ENCODE measurements at regions not wholly inside any gene's neighbourhood (a gene's known extent, or its start where the extent isn't known, plus 50 kb on each side); places are given as distances from the start of the nearest gene placed in this dataset.
"Not testable (repeated sequence)": the region's sequence is repeated elsewhere in the genome, so short reads cannot be mapped to it uniquely, and the experiment has no call there.

DNA sequence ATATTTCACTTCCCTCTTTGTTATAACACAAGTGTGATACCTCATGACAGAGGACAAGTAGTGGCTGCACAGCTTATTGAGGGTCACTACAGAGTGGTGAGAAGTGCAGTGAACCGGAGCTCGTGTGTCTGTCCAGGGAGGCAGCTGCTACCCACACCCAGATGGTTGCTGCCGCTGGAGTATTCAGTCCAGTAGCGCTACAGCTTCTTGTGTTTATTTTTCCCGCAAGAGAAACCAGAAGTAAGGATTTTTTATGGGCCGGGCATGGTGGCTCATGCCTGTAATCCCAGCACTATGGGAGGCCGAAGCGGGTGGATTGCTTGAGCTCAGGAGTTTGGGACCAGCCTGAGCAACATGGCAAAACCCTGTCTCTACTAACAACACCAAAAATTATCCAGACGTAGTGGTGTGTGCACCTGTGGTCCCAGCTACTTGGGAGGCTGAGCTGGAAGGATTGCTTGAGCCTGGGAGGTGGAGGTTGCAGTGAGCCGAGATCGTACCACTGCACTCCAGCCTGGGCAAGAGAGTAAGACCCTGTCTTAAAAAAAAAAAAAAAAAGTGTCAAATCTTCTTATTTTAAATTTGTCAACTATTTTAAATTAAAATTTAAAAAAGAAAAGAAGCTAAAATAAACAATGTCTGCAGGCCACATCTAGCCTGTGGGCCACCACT is 213.5 kb upstream of the MSX2 start:
- H3K36me3 Mint-ChIP-seq; ATAC-seq; DNase-seq (ENCODE audit: low spot score); H3K4me1 Mint-ChIP-seq (ENCODE audit: low read depth in 2 of 2); H3K27ac Mint-ChIP-seq; H3K9me3 Mint-ChIP-seq; H3K4me3 Mint-ChIP-seq; H3K27me3 Mint-ChIP-seq: not testable (repeated sequence)

DNA sequence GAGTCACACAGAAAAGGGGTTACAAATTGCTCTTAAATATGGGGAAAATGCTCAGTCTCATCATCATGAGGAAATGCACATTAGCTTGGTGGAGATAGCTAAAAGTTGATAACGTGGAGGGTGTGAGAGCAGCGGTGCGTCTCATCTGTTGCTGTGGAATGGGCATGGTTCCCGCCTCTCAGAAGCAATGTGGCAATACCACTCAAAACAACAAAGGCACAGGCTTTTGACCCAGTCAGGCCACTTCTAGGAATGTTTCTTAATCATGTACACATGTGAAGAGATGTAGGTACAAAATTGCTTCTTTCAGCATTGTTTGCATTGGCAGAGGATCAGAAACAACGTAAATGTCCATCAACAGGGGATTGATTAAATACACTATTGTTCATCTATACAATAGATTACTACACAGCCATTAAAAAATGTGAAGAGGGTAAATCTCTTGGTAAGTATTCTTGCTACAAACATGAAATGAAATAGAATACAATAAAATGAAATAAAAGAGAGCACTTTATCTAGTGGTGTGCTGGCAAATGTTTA is 212.6 kb upstream of the MSX2 start:
- H3K4me3 Mint-ChIP-seq, result no peak overlapping the region

DNA sequence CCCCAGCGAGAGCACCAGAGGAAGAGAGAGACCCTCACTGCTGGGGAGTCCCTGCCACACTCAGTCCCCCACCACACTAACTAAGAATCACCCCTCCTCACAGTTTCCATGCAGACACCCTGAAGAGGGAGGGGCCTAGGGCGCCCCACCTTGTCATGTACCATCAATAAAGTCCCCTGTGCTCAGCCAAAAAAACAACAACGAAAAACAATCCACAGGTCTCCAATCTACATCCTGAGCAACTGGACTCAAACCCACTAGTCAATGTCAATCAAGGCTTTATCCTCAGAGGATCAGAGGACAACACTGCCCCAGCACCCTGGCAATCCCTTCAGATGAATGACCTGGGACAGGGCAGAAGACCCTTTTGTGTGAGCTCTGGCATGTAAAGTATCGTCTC is 210.1 kb upstream of the MSX2 start:
- no peak overlapping the region for H3K4me3 Mint-ChIP-seq
- no peaks in the 10 kb centered on the region for H3K9me3 Mint-ChIP-seq
- no peaks in the 10 kb centered on the region for H3K36me3 Mint-ChIP-seq
- no peaks in the 10 kb centered on the region for H3K27me3 Mint-ChIP-seq
- DNase-seq (ENCODE audit: low spot score) (no peak), ATAC-seq (no peak)
- H3K4me1 Mint-ChIP-seq (ENCODE audit: low read depth in 2 of 2), result peaks cover 5% of the 10 kb centered on the region in 2 donors
- no peak overlapping the region for H3K27ac Mint-ChIP-seq

More for the DNA sequence above, 212.6 kb upstream of the MSX2 start:
- H3K27me3 Mint-ChIP-seq, result no peaks in the 10 kb centered on the region
- peaks cover 5% of the 10 kb centered on the region in 2 donors for H3K4me1 Mint-ChIP-seq (ENCODE audit: low read depth in 2 of 2)
- ATAC-seq (no peak), DNase-seq (ENCODE audit: low spot score) (no peak)
- H3K27ac Mint-ChIP-seq, result no peak overlapping the region
- H3K9me3 Mint-ChIP-seq, result no peaks in the 10 kb centered on the region
- no peaks in the 10 kb centered on the region for H3K36me3 Mint-ChIP-seq

DNA sequence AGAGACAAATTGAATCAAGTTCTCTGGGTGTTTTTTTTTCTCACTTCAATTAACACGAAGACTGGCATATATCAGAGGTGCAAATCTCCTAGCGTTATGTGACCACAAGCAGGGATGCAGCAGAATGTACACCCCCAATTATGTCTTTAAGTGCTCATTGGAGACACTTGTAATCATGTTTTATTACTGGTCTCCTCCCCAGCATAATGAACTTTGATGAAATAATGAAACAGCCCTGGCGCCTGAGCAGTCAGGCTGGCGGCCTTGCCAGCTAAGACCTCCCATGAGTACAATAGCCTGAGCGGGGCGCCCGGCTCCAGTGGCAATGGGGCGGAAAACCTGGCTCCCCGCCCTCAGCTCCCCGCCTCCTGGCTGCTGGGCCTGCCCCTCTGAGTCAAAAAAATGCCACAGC is 209.4 kb upstream of the MSX2 start:
- no peaks in the 10 kb centered on the region for H3K36me3 Mint-ChIP-seq
- ATAC-seq, result no peak
- no peak for DNase-seq (ENCODE audit: low spot score)
- H3K4me3 Mint-ChIP-seq, result no peak overlapping the region
- H3K27ac Mint-ChIP-seq, result no peak overlapping the region
- no peaks in the 10 kb centered on the region for H3K27me3 Mint-ChIP-seq
- H3K9me3 Mint-ChIP-seq, result no peaks in the 10 kb centered on the region
- peaks cover 5% of the 10 kb centered on the region in 2 donors for H3K4me1 Mint-ChIP-seq (ENCODE audit: low read depth in 2 of 2)

DNA sequence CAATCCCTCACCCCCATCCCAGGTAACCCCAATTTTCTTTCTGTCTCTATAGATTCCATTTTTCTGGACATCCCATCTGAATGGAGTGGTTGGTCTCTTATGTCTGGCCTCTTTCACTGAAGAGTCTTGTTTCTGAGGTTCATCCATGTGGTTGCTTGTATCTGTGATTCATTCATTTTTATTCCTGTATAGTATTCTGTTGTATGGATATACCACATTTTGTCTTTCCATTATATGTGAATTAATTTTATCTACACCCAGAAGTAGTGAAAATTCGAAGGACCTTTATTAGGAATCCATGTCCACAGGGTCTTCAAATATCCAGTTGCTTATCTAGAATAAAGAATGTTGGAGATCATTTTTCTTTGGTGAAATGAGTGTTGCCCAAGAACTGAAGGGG is 207.6 kb upstream of the MSX2 start:
- Mint-ChIP-seq H3K27me3 (peaks cover 0 to 3% of the 10 kb centered on the region in 2 donors), H3K36me3 (no peaks in the 10 kb centered on the region), H3K27ac (no peak overlapping the region), H3K4me1 (ENCODE audit: low read depth in 2 of 2) (peaks cover 1% of the 10 kb centered on the region in 2 donors), H3K4me3 (no peak overlapping the region), H3K9me3 (no peaks in the 10 kb centered on the region)
- ATAC-seq (no peak), DNase-seq (ENCODE audit: low spot score) (no peak)

- H3K9me3 Mint-ChIP-seq, result peaks cover 3% of the 10 kb centered on the region
- no peak for ATAC-seq
- H3K4me3 Mint-ChIP-seq, result no peak overlapping the region
- peaks cover 0 to 10% of the 10 kb centered on the region in 2 donors for H3K27me3 Mint-ChIP-seq
- no peak overlapping the region for H3K27ac Mint-ChIP-seq
- DNase-seq (ENCODE audit: low spot score), result no peak
- no peaks in the 10 kb centered on the region for H3K36me3 Mint-ChIP-seq
- no peaks in the 10 kb centered on the region for H3K4me1 Mint-ChIP-seq (ENCODE audit: low read depth in 2 of 2)
These were observed 205.9 kb upstream of the MSX2 start for GRCh38 chr5:174518512-174518911.

GRCh38 chr5:174520420-174521396 is 203.7 kb upstream of the MSX2 start:
- Mint-ChIP-seq H3K4me1 (ENCODE audit: low read depth in 2 of 2) (no peaks in the 10 kb centered on the region), H3K9me3 (peaks cover 7% of the 10 kb centered on the region), H3K4me3 (no peak overlapping the region), H3K36me3 (no peaks in the 10 kb centered on the region), H3K27ac (no peak overlapping the region), H3K27me3 (peaks cover 0 to 10% of the 10 kb centered on the region in 2 donors)
- DNase-seq (ENCODE audit: low spot score) (no peak), ATAC-seq (no peak)

- Mint-ChIP-seq H3K4me3 (no peak overlapping the region), H3K27me3 (peaks cover 0 to 10% of the 10 kb centered on the region in 2 donors), H3K36me3 (no peaks in the 10 kb centered on the region), H3K27ac (no peak overlapping the region), H3K9me3 (peaks cover 7% of the 10 kb centered on the region), H3K4me1 (ENCODE audit: low read depth in 2 of 2) (no peaks in the 10 kb centered on the region)
- no peak for DNase-seq (ENCODE audit: low spot score)
- no peak for ATAC-seq
These were observed 202.9 kb upstream of the MSX2 start for GRCh38 chr5:174521449-174521848.

DNA sequence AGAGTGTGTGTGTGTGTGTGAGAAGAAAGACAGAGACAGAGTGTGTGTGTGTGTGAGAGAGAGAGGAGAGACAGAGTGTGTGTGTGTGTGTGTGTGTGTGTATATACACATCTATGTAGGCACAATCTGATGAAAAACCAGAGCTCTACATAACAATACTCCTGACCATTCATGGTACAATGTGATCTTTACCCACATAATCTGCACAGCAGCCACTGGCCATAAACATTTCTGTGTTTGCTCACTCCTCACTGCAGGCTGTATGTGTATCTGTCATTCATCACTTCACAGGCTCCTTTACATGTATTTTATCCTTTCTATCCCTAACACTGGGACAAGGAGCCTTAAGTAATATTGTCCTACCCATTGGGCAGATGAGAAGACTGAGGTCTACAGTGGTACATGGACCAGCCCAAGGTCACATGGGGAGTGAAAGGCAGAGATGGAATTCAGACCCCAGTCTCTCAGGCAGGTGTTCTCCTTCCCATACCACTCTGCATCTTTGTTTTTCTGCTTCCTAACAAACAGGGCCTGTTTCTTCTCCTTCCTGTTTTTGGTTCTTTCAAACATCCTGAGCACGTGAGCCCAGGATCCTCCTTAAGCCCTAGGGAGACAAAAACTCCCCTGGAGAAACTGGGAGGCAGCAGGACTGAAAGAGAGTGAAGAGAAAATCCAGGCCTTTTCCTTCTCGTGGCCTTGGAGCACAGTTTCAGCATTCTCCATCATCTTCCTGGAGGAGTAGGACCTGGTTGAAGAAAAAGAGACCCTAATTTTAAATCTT is 201.7 kb upstream of the MSX2 start:
- Mint-ChIP-seq H3K27ac (no peak overlapping the region), H3K4me3 (no peak overlapping the region), H3K36me3 (no peaks in the 10 kb centered on the region), H3K27me3 (peaks cover 0 to 10% of the 10 kb centered on the region in 2 donors), H3K9me3 (peaks cover 7% of the 10 kb centered on the region), H3K4me1 (ENCODE audit: low read depth in 2 of 2) (no peaks in the 10 kb centered on the region)
- ATAC-seq (no peak), DNase-seq (ENCODE audit: low spot score) (no peak)

DNA sequence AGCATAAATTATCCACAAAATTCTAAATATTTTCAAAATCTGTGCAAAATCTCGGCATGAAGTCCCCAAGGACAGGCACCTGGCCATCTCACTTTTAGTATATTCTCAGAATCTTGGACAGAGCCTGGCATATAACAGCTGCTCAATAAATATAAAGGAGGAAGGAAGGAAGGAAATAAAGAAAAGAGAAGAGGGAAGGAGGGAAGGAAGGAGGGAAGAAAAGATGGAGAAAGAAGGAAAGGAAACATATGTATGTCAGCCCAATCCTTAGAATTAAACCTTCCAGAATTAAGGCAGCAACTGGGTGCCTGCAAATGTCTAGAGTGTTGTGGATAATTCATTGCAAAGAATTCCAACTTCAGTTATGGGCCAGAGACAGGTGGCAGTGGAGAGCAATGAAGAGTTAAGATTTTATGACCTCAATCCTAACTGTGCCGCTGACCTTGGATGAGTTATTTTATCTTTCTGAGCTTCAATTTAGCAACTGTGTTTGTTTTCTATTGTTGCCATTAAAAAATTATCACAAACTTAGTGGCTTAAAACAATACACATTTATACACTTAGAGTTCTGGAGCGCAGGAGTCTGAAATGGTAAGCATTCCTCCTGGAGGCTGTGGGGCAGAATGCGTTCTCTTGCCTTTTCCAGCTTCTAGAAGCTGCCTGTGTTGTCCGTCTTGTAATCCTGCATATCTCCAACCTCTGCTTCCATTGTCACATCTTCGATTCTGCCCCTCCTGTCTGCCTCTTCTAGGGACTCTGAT is 200.9 kb upstream of the MSX2 start:
- Mint-ChIP-seq H3K9me3 (peaks cover 7% of the 10 kb centered on the region), H3K27ac (no peak overlapping the region), H3K4me1 (ENCODE audit: low read depth in 2 of 2) (no peaks in the 10 kb centered on the region), H3K36me3 (no peaks in the 10 kb centered on the region), H3K4me3 (no peak overlapping the region), H3K27me3 (peaks cover 0 to 10% of the 10 kb centered on the region in 2 donors)
- DNase-seq (ENCODE audit: low spot score) (no peak), ATAC-seq (no peak)

DNA sequence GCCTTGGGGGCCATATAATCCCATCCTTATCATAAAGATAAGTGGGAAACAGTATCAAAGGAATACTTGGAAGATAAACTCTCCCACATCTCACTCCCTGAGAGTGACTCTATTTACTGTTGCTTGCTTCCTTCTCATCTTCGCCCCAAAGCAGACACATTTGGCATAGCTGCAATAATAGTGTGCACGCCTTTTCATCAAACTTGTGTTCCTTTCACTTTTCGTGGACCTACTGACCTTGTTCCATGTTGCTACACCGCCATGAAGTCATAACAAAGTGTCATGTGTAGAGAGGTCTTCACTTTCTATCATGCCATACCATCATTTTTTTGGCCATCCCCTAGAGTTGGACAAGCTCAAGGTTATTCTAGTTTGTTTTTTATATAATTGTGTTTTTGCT is 200.0 kb upstream of the MSX2 start:
- no peaks in the 10 kb centered on the region for H3K36me3 Mint-ChIP-seq
- no peak overlapping the region for H3K27ac Mint-ChIP-seq
- ATAC-seq, result no peak
- no peaks in the 10 kb centered on the region for H3K4me1 Mint-ChIP-seq (ENCODE audit: low read depth in 2 of 2)
- H3K4me3 Mint-ChIP-seq, result no peak overlapping the region
- peaks cover 4 to 16% of the 10 kb centered on the region in 2 donors for H3K27me3 Mint-ChIP-seq
- DNase-seq (ENCODE audit: low spot score), result no peak
- H3K9me3 Mint-ChIP-seq, result peaks cover 7% of the 10 kb centered on the region

DNA sequence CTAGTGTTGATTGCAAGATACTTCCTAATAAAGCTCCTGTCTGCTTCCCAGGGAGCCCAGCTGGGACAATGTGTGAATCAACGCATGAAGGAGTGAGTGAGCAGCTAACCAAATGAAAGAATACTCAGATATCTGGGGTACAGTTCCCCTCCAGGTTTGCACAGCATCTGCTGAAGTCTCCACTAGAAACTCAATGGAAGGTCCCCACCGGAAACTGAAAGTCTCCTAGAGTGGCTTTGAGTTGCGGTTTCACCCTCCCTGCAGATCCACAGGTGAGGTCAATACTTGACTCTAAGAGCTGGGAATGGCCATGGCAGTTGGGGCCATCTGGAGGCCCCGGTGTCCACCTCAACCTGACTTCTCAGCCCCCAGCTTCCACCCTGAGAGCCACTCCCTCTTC is 198.2 kb upstream of the MSX2 start:
- no peak for DNase-seq (ENCODE audit: low spot score)
- no peaks in the 10 kb centered on the region for H3K36me3 Mint-ChIP-seq
- peaks cover 7% of the 10 kb centered on the region for H3K9me3 Mint-ChIP-seq
- H3K4me3 Mint-ChIP-seq, result no peak overlapping the region
- no peak overlapping the region for H3K27ac Mint-ChIP-seq
- no peak for ATAC-seq
- H3K4me1 Mint-ChIP-seq (ENCODE audit: low read depth in 2 of 2), result no peaks in the 10 kb centered on the region
- H3K27me3 Mint-ChIP-seq, result peaks cover 15 to 34% of the 10 kb centered on the region in 2 donors
